HEK293 (cell line): ENCODE measurements at regions not wholly inside any gene's neighbourhood (a gene's known extent, or its start where the extent isn't known, plus 50 kb on each side); places are given as distances from the start of the nearest gene placed in this dataset.

Source experiments
- CTCF ChIA-PET: fragments of 350-600 bp; formaldehyde crosslinking; extraction: SDS; loops from one replicate; lab custom pipeline; 2021; ENCODE audit warnings: antibody characterized with exemption; lab: Yijun Ruan, JAX
- POLR2A ChIA-PET: fragments of 300-600 bp; formaldehyde crosslinking; extraction: SDS; loops from one replicate; lab custom pipeline; 2020; ENCODE audit warnings: antibody characterized with exemption, inconsistent platforms; lab: Yijun Ruan, JAX
- H3K27ac ChIP-seq: fragments of 200-500 bp; sonication (Bioruptor generic); 2 replicates; pipeline ENCODE4 v1.5.1; 2014; ENCODE audit warnings: low read depth, low read length, control low read depth, inconsistent platforms; ENCODE audit errors: extremely low read depth
- H3K36me3 ChIP-seq, 2 experiments: fragments of 200-500 bp in 1 of 2; sonication (Bioruptor generic) in 1 of 2; 1 replicate in 1 of 2; 2 replicates in 1 of 2; pipeline ENCODE4 v1.5.1; 2014 to 2017; ENCODE audit warnings: inconsistent platforms in 2 of 2, low read length in 2 of 2; ENCODE audit not compliant: control insufficient read depth in 2 of 2, insufficient read depth in 1 of 2
- H3K4me1 ChIP-seq: fragments of 200-500 bp; sonication (Bioruptor generic); 2 replicates; pipeline ENCODE4 v1.5.1; 2014; ENCODE audit warnings: mild to moderate bottlenecking, low read length, inconsistent platforms; ENCODE audit not compliant: control insufficient read depth, insufficient read depth
- H3K4me3 ChIP-seq: 2 replicates; pipeline ENCODE4 v1.5.1; 2011; ENCODE audit warnings: low read depth, mild to moderate bottlenecking, control low read depth, low read length, moderate library complexity
- H3K9me3 ChIP-seq: fragments of 200-500 bp; sonication (Bioruptor generic); 2 replicates; pipeline ENCODE4 v1.5.1; 2014; ENCODE audit warnings: low read depth, low read length, inconsistent platforms; ENCODE audit not compliant: control insufficient read depth, insufficient read depth
- BCL11B ChIP-seq: fragments of 450-650 bp; formaldehyde crosslinking; IDR thresholded peaks from 2 replicates; pipeline ENCODE4 v1.5.1; 2016; ENCODE audit warnings: low read depth, missing biosample characterization, missing genetic modification characterization
- HOXC10 ChIP-seq: sonication (generic); formaldehyde crosslinking; IDR thresholded peaks from 2 replicates; pipeline ENCODE4 v1.8.1; 2023; ENCODE audit warnings: mild to moderate bottlenecking, missing genetic modification reagents
- KLF8 ChIP-seq: fragments of 450-650 bp; formaldehyde crosslinking; IDR thresholded peaks from 2 replicates; pipeline ENCODE4 v1.5.1; 2016; ENCODE audit warnings: missing biosample characterization, missing genetic modification characterization
- OSR2 ChIP-seq: fragments of 450-650 bp; formaldehyde crosslinking; IDR thresholded peaks from 2 replicates; pipeline ENCODE4 v1.5.1; 2016; ENCODE audit warnings: missing biosample characterization, missing genetic modification characterization
- PRDM4 ChIP-seq: fragments of 450-650 bp; formaldehyde crosslinking; IDR thresholded peaks from 2 replicates; pipeline ENCODE4 v1.5.1; 2017; ENCODE audit warnings: missing biosample characterization, missing genetic modification characterization
- REST ChIP-seq: fragments of 450-650 bp; formaldehyde crosslinking; IDR thresholded peaks from 2 replicates; pipeline ENCODE4 v1.5.1; 2016; ENCODE audit warnings: missing biosample characterization, missing genetic modification characterization
- SP7 ChIP-seq: fragments of 450-650 bp; formaldehyde crosslinking; IDR thresholded peaks from 2 replicates; pipeline ENCODE4 v1.5.1; 2016; ENCODE audit warnings: missing biosample characterization, missing genetic modification characterization
- TRIM28 ChIP-seq: IDR thresholded peaks from 2 replicates; pipeline ENCODE4 v1.6.1; 2011; ENCODE audit warnings: low read length, control low read depth, borderline replicate concordance
- WT1 ChIP-seq: fragments of 450-650 bp; formaldehyde crosslinking; IDR thresholded peaks from 2 replicates; pipeline ENCODE4 v1.5.1; 2016; ENCODE audit warnings: missing biosample characterization, missing genetic modification characterization
- ZBTB17 ChIP-seq: fragments of 450-650 bp; formaldehyde crosslinking; IDR thresholded peaks from 2 replicates; pipeline ENCODE4 v1.5.1; 2016; ENCODE audit warnings: missing biosample characterization, missing genetic modification characterization
- ZBTB7A ChIP-seq: fragments of 450-650 bp; formaldehyde crosslinking; IDR thresholded peaks from 2 replicates; pipeline ENCODE4 v1.5.1; 2016; ENCODE audit warnings: low read depth, missing biosample characterization, missing genetic modification characterization
- ZNF211 ChIP-seq: fragments of 450-650 bp; formaldehyde crosslinking; IDR thresholded peaks from 2 replicates; pipeline ENCODE4 v1.5.1; 2016; ENCODE audit warnings: low read depth, missing biosample characterization, missing genetic modification characterization
- ZNF248 ChIP-seq: fragments of 450-650 bp; formaldehyde crosslinking; IDR thresholded peaks from 2 replicates; pipeline ENCODE4 v1.5.1; 2017; ENCODE audit warnings: missing biosample characterization, missing genetic modification characterization
- ZNF266 ChIP-seq: fragments of 450-650 bp; formaldehyde crosslinking; IDR thresholded peaks from 2 replicates; pipeline ENCODE4 v1.5.1; 2016; ENCODE audit warnings: missing biosample characterization, missing genetic modification characterization, low read depth
- ZNF280D ChIP-seq: fragments of 450-650 bp; formaldehyde crosslinking; IDR thresholded peaks from 2 replicates; pipeline ENCODE4 v1.5.1; 2016; ENCODE audit warnings: missing biosample characterization, missing genetic modification characterization
- ZNF350 ChIP-seq: fragments of 450-650 bp; formaldehyde crosslinking; IDR thresholded peaks from 2 replicates; pipeline ENCODE4 v1.5.0; 2017; ENCODE audit warnings: missing biosample characterization, mild to moderate bottlenecking, missing genetic modification characterization
- ZNF391 ChIP-seq: fragments of 450-650 bp; formaldehyde crosslinking; IDR thresholded peaks from 2 replicates; pipeline ENCODE4 v1.5.1; 2016; ENCODE audit warnings: low read depth, missing biosample characterization, missing genetic modification characterization, borderline replicate concordance
- ZNF398 ChIP-seq: fragments of 450-650 bp; formaldehyde crosslinking; IDR thresholded peaks from 2 replicates; pipeline ENCODE4 v1.5.1; 2017; ENCODE audit warnings: missing biosample characterization, missing genetic modification characterization
- ZNF473 ChIP-seq: fragments of 450-650 bp; formaldehyde crosslinking; IDR thresholded peaks from 2 replicates; pipeline ENCODE4 v1.5.1; 2017; ENCODE audit warnings: missing biosample characterization, missing genetic modification characterization
- ZNF76 ChIP-seq: fragments of 450-650 bp; formaldehyde crosslinking; IDR thresholded peaks from 2 replicates; pipeline ENCODE4; 2016; ENCODE audit warnings: low read depth, missing biosample characterization, missing genetic modification characterization, borderline replicate concordance
- ZSCAN30 ChIP-seq: fragments of 450-650 bp; IDR thresholded peaks from 2 replicates; pipeline ENCODE4 v1.5.1; 2018; ENCODE audit warnings: missing biosample characterization, mild to moderate bottlenecking, missing genetic modification characterization, moderate library complexity
- ZXDB ChIP-seq: fragments of 450-650 bp; formaldehyde crosslinking; IDR thresholded peaks from 2 replicates; pipeline ENCODE4 v1.5.1; 2016; ENCODE audit warnings: missing biosample characterization, missing genetic modification characterization

- no peaks in the 10 kb centered on the region for H3K36me3 ChIP-seq
- CTCF ChIA-PET = no interaction called here
- H3K4me3 ChIP-seq = no peak overlapping the region
- H3K27ac ChIP-seq = no peak overlapping the region
- no peaks in the 10 kb centered on the region for H3K9me3 ChIP-seq
- POLR2A ChIA-PET = no interaction called here
- TF ChIP-seq ZNF350 (tag by site-specific recombination) (no peak), REST (tag by site-specific recombination) (no peak), ZNF280D (tag by site-specific recombination) (no peak), SP7 (no peak)
- H3K4me1 ChIP-seq = no peaks in the 10 kb centered on the region
Measured at GRCh38 chr20:22402550-22402949, 181.8 kb downstream of the FOXA2 start.

- no peaks in the 10 kb centered on the region for H3K36me3 ChIP-seq
Measured at GRCh38 chr20:22400440-22400839, 183.9 kb downstream of the FOXA2 start.

GRCh38 chr20:22394583-22394982 lies 189.8 kb downstream of the FOXA2 start:
- Histone ChIP-seq H3K4me3 (no peak overlapping the region), H3K4me1 (no peaks in the 10 kb centered on the region)
- TF ChIP-seq HOXC10 (CRISPR knock-in tag) (no peak), ZNF398 (tag by site-specific recombination) (no peak), ZNF248 (tag by site-specific recombination) (no peak), ZNF211 (tag by site-specific recombination) (no peak), ZNF473 (no peak)
- TF ChIP-seq, all 188 proteins: peak for 0
- POLR2A ChIA-PET = no interaction called here
- H3K36me3 ChIP-seq = no peaks in the 10 kb centered on the region
- CTCF ChIA-PET = no interaction called here
- no peaks in the 10 kb centered on the region for H3K9me3 ChIP-seq
- no peak overlapping the region for H3K27ac ChIP-seq

More at GRCh38 chr20:22400440-22400839, 183.9 kb downstream of the FOXA2 start:
- H3K9me3 ChIP-seq = no peaks in the 10 kb centered on the region
- TF ChIP-seq ZNF76 (tag by site-specific recombination) (no peak), ZBTB7A (tag by site-specific recombination) (no peak), PRDM4 (tag by site-specific recombination) (no peak), ZXDB (tag by site-specific recombination) (no peak), OSR2 (no peak), ZSCAN30 (tag by site-specific recombination) (no peak), WT1 (no peak), BCL11B (tag by site-specific recombination) (no peak), HOXC10 (CRISPR knock-in tag) (no peak), ZBTB17 (tag by site-specific recombination) (no peak), KLF8 (tag by site-specific recombination) (no peak), ZNF266 (tag by site-specific recombination) (no peak), ZNF391 (tag by site-specific recombination) (no peak), TRIM28 (no peak)
- H3K4me1 ChIP-seq = no peaks in the 10 kb centered on the region
- ChIA-PET CTCF (no interaction called here), POLR2A (no interaction called here)
- no peak overlapping the region for H3K27ac ChIP-seq
- H3K4me3 ChIP-seq = no peak overlapping the region
